ENCODE measurements at regions not wholly inside any gene's neighbourhood (a gene's known extent, or its start where the extent isn't known, plus 50 kb on each side); places are given as distances from the start of the nearest gene placed in this dataset.

DNA sequence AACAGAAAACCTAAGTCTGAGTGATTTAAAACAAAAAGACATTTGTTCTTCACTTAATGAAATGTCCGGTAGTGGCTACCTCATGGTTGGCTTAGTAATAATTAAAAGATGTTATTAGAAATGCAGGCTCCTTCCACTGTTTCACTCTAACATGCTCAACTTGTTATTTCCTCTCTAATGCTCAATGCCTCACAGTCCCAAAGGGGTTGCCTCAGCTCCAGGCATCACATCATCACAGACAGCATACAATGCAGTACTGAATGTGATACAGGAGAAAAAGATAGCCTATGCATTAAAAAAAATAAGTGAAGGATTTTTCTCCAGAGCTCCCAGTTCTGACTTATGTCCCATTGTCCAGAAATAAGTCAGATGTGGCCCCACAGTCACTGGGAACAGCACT lies 1077.0 kb upstream of the TMEM132C start:
- TF ChIP-seq, protein P1, sequence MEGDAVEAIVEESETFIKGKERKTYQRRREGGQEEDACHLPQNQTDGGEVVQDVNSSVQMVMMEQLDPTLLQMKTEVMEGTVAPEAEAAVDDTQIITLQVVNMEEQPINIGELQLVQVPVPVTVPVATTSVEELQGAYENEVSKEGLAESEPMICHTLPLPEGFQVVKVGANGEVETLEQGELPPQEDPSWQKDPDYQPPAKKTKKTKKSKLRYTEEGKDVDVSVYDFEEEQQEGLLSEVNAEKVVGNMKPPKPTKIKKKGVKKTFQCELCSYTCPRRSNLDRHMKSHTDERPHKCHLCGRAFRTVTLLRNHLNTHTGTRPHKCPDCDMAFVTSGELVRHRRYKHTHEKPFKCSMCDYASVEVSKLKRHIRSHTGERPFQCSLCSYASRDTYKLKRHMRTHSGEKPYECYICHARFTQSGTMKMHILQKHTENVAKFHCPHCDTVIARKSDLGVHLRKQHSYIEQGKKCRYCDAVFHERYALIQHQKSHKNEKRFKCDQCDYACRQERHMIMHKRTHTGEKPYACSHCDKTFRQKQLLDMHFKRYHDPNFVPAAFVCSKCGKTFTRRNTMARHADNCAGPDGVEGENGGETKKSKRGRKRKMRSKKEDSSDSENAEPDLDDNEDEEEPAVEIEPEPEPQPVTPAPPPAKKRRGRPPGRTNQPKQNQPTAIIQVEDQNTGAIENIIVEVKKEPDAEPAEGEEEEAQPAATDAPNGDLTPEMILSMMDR (conservative IDR thresholded peaks at IDR 0.05 in 1 of 2, IDR thresholded peaks at IDR 0.05 in 1 of 2; ENCODE audit: extremely low read depth in 1 of 2, insufficient read depth in 1 of 2, low read depth in 1 of 2, low read length in 2 of 2), result no peak
- no peak for TF ChIP-seq EZH2 (IDR thresholded peaks at IDR 0.05; ENCODE audit: borderline replicate concordance, low read length)

All from mammary epithelial cell (primary cell).